IMR-90 (cell line): ENCODE measurements at regions not wholly inside any gene's neighbourhood (a gene's known extent, or its start where the extent isn't known, plus 50 kb on each side); places are given as distances from the start of the nearest gene placed in this dataset.

Source experiments
- ATAC-seq: fragments of 200-7000 bp; cut with Tn5 transposase; 2 replicates; pipeline ENCODE4 v1.9.1; 2020; ENCODE audit warnings: low read depth, mild to moderate bottlenecking, moderate library complexity
- BruUV-seq: library from RNA; stranded (reverse); fragments of 400-500 nt; replicated peaks from 2 replicates; lab custom pipeline; 2021; lab: Mats Ljungman, UMichigan
- CTCF ChIA-PET: fragments of 300-600 bp; formaldehyde crosslinking; extraction: SDS; loops from one replicate; lab custom pipeline; 2021; ENCODE audit warnings: antibody characterized with exemption; lab: Yijun Ruan, JAX
- POLR2A ChIA-PET: fragments of 300-600 bp; sonication (Branson Sonifier 250); formaldehyde crosslinking; loops from one replicate; lab custom pipeline; 2022; ENCODE audit warnings: antibody characterized with exemption; ENCODE audit not compliant: unreplicated experiment; lab: Charles Lee
- DNase-seq: peaks from one replicate; pipeline ENCODE4 v3.0.0; 2013
- H2AFZ ChIP-seq: replicated peaks from 2 replicates; pipeline ENCODE3; 2013; ENCODE audit warnings: low read length, mild to moderate bottlenecking; ENCODE audit not compliant: poor library complexity
- H2AK5ac ChIP-seq: 2 replicates; pipeline ENCODE4 v1.6.1; 2013; ENCODE audit warnings: low read depth, low read length, inconsistent platforms
- H2AK9ac ChIP-seq: replicated peaks from 2 replicates; pipeline ENCODE3; 2013; ENCODE audit warnings: mild to moderate bottlenecking, low read depth, low read length, moderate library complexity; ENCODE audit not compliant: poor library complexity
- H2BK120ac ChIP-seq: 2 replicates; pipeline ENCODE4 v1.6.1; 2013; ENCODE audit warnings: low read depth, low read length, inconsistent platforms
- H2BK15ac ChIP-seq: 3 replicates; pipeline ENCODE4 v1.6.1; 2013; ENCODE audit warnings: low read depth, low read length, inconsistent platforms
- H2BK20ac ChIP-seq: 2 replicates; pipeline ENCODE4 v1.6.1; 2013; ENCODE audit warnings: low read depth, mild to moderate bottlenecking, inconsistent platforms, low read length, moderate library complexity
- H2BK5ac ChIP-seq: 2 replicates; pipeline ENCODE4 v1.6.1; 2013; ENCODE audit warnings: mild to moderate bottlenecking, low read depth, low read length, inconsistent platforms; ENCODE audit not compliant: poor library complexity, severe bottlenecking
- H3K14ac ChIP-seq: replicated peaks from 2 replicates; pipeline ENCODE4 v1.6.1; 2013; ENCODE audit warnings: low read depth, low read length, inconsistent platforms
- H3K18ac ChIP-seq: 2 replicates; pipeline ENCODE4 v1.6.1; 2013; ENCODE audit warnings: low read depth, low read length, control low read depth
- H3K23ac ChIP-seq: 2 replicates; pipeline ENCODE4 v1.6.1; 2013; ENCODE audit warnings: low read depth, low read length, inconsistent platforms
- H3K27ac ChIP-seq: 2 replicates; pipeline ENCODE4 v1.5.1; 2013; ENCODE audit warnings: mild to moderate bottlenecking, control low read depth, low read length; ENCODE audit not compliant: insufficient read depth
- H3K27me3 ChIP-seq: 2 replicates; pipeline ENCODE4 v1.6.1; 2013; ENCODE audit warnings: low read length; ENCODE audit not compliant: control insufficient read depth, insufficient read depth
- H3K36me3 ChIP-seq: 2 replicates; pipeline ENCODE4 v1.6.1; 2013; ENCODE audit warnings: low read length, mixed read lengths; ENCODE audit not compliant: control insufficient read depth, insufficient read depth
- H3K4ac ChIP-seq: 2 replicates; pipeline ENCODE4 v1.6.1; 2013; ENCODE audit warnings: low read depth, low read length, inconsistent platforms
- H3K4me1 ChIP-seq: 2 replicates; pipeline ENCODE4 v1.6.1; 2013; ENCODE audit warnings: low read length, mixed read lengths; ENCODE audit not compliant: control insufficient read depth, insufficient read depth
- H3K4me2 ChIP-seq: 2 replicates; pipeline ENCODE4 v1.6.1; 2013; ENCODE audit warnings: low read depth, mild to moderate bottlenecking, control low read depth, low read length, moderate library complexity
- H3K4me3 ChIP-seq: 2 replicates; pipeline ENCODE4 v1.5.1; 2013; ENCODE audit warnings: low read depth, mild to moderate bottlenecking, control low read depth, low read length, moderate library complexity; ENCODE audit not compliant: insufficient read depth
- H3K56ac ChIP-seq: 2 replicates; pipeline ENCODE4 v1.6.1; 2013; ENCODE audit warnings: low read length, inconsistent platforms; ENCODE audit not compliant: insufficient read depth; ENCODE audit errors: extremely low read depth
- H3K79me1 ChIP-seq, 2 experiments: 2 replicates each; pipeline ENCODE4 v1.6.1; 2013; ENCODE audit warnings: low read length in 2 of 2, inconsistent platforms in 1 of 2, low read depth in 1 of 2
- H3K9ac ChIP-seq: 2 replicates; pipeline ENCODE4 v1.6.1; 2013; ENCODE audit warnings: low read depth, low read length, control low read depth
- H3K9me1 ChIP-seq: 2 replicates; pipeline ENCODE4 v1.6.1; 2013; ENCODE audit warnings: low read length, inconsistent platforms; ENCODE audit not compliant: insufficient read depth
- H3K9me3 ChIP-seq: 2 replicates; pipeline ENCODE4 v1.6.1; 2013; ENCODE audit warnings: low read length; ENCODE audit not compliant: control insufficient read depth, insufficient read depth
- H4K20me1 ChIP-seq: 2 replicates; pipeline ENCODE4 v1.6.1; 2013; ENCODE audit warnings: low read length, inconsistent platforms; ENCODE audit not compliant: insufficient read depth
- H4K5ac ChIP-seq: 2 replicates; pipeline ENCODE4 v1.6.1; 2013; ENCODE audit warnings: mild to moderate bottlenecking, low read depth, low read length, control low read depth
- H4K8ac ChIP-seq, 2 experiments: 2 replicates each; pipeline ENCODE4 v1.6.1; 2013; ENCODE audit warnings: low read depth in 2 of 2, low read length in 2 of 2, control low read depth in 1 of 2, inconsistent platforms in 1 of 2
- H4K91ac ChIP-seq: 2 replicates; pipeline ENCODE4 v1.6.1; 2013; ENCODE audit warnings: low read depth, low read length, inconsistent platforms; ENCODE audit not compliant: insufficient read depth
- BHLHE40 ChIP-seq: fragments of 150-350 bp; IDR thresholded peaks from 2 replicates; pipeline ENCODE4 v1.6.1; 2016; ENCODE audit warnings: mild to moderate bottlenecking, low read depth, low read length
- CEBPB ChIP-seq: IDR thresholded peaks from 2 replicates; pipeline ENCODE4 v1.6.1; 2012; ENCODE audit warnings: low read depth, low read length, improper control_type of control experiment
- CHD1 ChIP-seq: IDR thresholded peaks from 2 replicates; pipeline ENCODE4 v1.6.1; 2012; ENCODE audit warnings: low read depth, low read length, improper control_type of control experiment
- MXI1 ChIP-seq: IDR thresholded peaks from 2 replicates; pipeline ENCODE4 v1.6.1; 2012; ENCODE audit warnings: low read depth, mild to moderate bottlenecking, low read length, moderate library complexity, borderline replicate concordance
- NFE2L2 ChIP-seq: fragments of 150-350 bp; IDR thresholded peaks from 2 replicates; pipeline ENCODE4 v1.6.1; 2016; ENCODE audit warnings: low read depth, mild to moderate bottlenecking, low read length
- POLR2A ChIP-seq: IDR thresholded peaks from 2 replicates; pipeline ENCODE4 v1.6.1; 2012; ENCODE audit warnings: mild to moderate bottlenecking, low read depth, low read length
- RCOR1 ChIP-seq: IDR thresholded peaks from 2 replicates; pipeline ENCODE4 v1.6.1; 2012; ENCODE audit warnings: mild to moderate bottlenecking, low read length, improper control_type of control experiment; ENCODE audit not compliant: insufficient replicate concordance
- RFX5 ChIP-seq: IDR thresholded peaks from 2 replicates; pipeline ENCODE4 v1.8.0; 2012; ENCODE audit warnings: low read depth, mild to moderate bottlenecking, low read length, moderate library complexity
- SMC3 ChIP-seq: fragments of 150-350 bp; IDR thresholded peaks from 2 replicates; pipeline ENCODE4 v1.6.1; 2016; ENCODE audit warnings: low read depth, mild to moderate bottlenecking, antibody characterized with exemption, low read length, moderate library complexity
- dilution Hi-C: fragments of 300-500 bp; cut with HindIII; formaldehyde crosslinking; loops from one replicate; pipeline ENCODE4 v1.14.3; 2018; ENCODE audit warnings: low sequenced_read_pairs; ENCODE audit not compliant: unreplicated experiment
- in situ Hi-C: fragments of 300-500 bp; cut with MboI; formaldehyde crosslinking; loops from 3 replicates; pipeline ENCODE4 v1.14.3; 2019; ENCODE audit warnings: low sequenced_read_pairs, inconsistent platforms, mixed read lengths
- intact Hi-C: fragments of 100-400 bp; cut with micrococcal nuclease; formaldehyde crosslinking; loops from 2 replicates; pipeline ENCODE4 v1.10.0; 2022
- TF ChIP-seq, protein P1 (sequence below): fragments of 150-350 bp; IDR thresholded peaks from 2 replicates; pipeline ENCODE4 v1.6.1; 2016; ENCODE audit warnings: low read depth, mild to moderate bottlenecking, low read length, moderate library complexity, borderline replicate concordance

- BruUV-seq: no TSS peak
- no peak overlapping the region for H2AFZ ChIP-seq
- dilution Hi-C loops (no loop called here), intact Hi-C loops (no loop called here), in situ Hi-C loops (no loop called here)
- H2AK9ac ChIP-seq: no peak overlapping the region
- ChIA-PET POLR2A (no interaction called here), CTCF (no interaction called here)
- no peaks in the 10 kb centered on the region for H3K27me3 ChIP-seq
- H3K36me3 ChIP-seq: no peaks in the 10 kb centered on the region
- H3K9me3 ChIP-seq: no peaks in the 10 kb centered on the region
- H3K9ac ChIP-seq: no peak overlapping the region
- TF ChIP-seq NFE2L2 (no peak), MXI1 (no peak), CHD1 (no peak), SMC3 (no peak), BHLHE40 (no peak), CEBPB (no peak), POLR2A (no peak), RCOR1 (no peak), RFX5 (no peak)
- TF ChIP-seq, protein P1, sequence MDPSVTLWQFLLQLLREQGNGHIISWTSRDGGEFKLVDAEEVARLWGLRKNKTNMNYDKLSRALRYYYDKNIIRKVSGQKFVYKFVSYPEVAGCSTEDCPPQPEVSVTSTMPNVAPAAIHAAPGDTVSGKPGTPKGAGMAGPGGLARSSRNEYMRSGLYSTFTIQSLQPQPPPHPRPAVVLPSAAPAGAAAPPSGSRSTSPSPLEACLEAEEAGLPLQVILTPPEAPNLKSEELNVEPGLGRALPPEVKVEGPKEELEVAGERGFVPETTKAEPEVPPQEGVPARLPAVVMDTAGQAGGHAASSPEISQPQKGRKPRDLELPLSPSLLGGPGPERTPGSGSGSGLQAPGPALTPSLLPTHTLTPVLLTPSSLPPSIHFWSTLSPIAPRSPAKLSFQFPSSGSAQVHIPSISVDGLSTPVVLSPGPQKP: no peak
- no peak overlapping the region for H3K56ac ChIP-seq
- H4K8ac ChIP-seq: no peak overlapping the region
- no peaks in the 10 kb centered on the region for H3K79me1 ChIP-seq
- H2BK5ac ChIP-seq: no peak overlapping the region
- H4K5ac ChIP-seq: no peak overlapping the region
- H3K4me2 ChIP-seq: no peak overlapping the region
- no peak overlapping the region for H2BK20ac ChIP-seq
- H2AK5ac ChIP-seq: no peak overlapping the region
- no peak overlapping the region for H3K4ac ChIP-seq
- no peak overlapping the region for H2BK120ac ChIP-seq
- ATAC-seq: no peak
- H3K27ac ChIP-seq: no peak overlapping the region
- H3K4me1 ChIP-seq: no peaks in the 10 kb centered on the region; the same call in 1 of the 2 replicates
- DNase-seq: no peak
- H3K18ac ChIP-seq: no peak overlapping the region
- H4K91ac ChIP-seq: no peak overlapping the region
- no peak overlapping the region for H2BK15ac ChIP-seq
- H3K14ac ChIP-seq: no peak overlapping the region
- H3K4me3 ChIP-seq: no peak overlapping the region
- H4K20me1 ChIP-seq: no peaks in the 10 kb centered on the region
- H3K9me1 ChIP-seq: no peaks in the 10 kb centered on the region
- H3K23ac ChIP-seq: no peak overlapping the region
Observed at GRCh38 chr13:76758257-76758656, 127.9 kb downstream of the KCTD12 start.
